Choroid plexus epithelial cell (primary cell): ENCODE measurements at regions not wholly inside any gene's neighbourhood (a gene's known extent, or its start where the extent isn't known, plus 50 kb on each side); places are given as distances from the start of the nearest gene placed in this dataset.
A peak's percentile ranks its signal among the peaks of the same experiment; 100 is the strongest.
"Not testable (repeated sequence)": the region's sequence is repeated elsewhere in the genome, so short reads cannot be mapped to it uniquely, and the experiment has no call there.

Experiments used
- DNase-seq: peaks from one replicate; pipeline ENCODE4 v3.0.0-alpha.2; 2010; ENCODE audit warnings: low read depth
- H3K4me3 ChIP-seq: 2 replicates; pipeline ENCODE4 v1.5.1; 2011; ENCODE audit warnings: low read depth, mild to moderate bottlenecking, control low read depth, low read length, moderate library complexity
- TF ChIP-seq, protein P1 (sequence below): conservative IDR thresholded peaks from 2 replicates; pipeline ENCODE4 v1.5.1; 2011; ENCODE audit warnings: low read depth, mild to moderate bottlenecking, control low read depth, inconsistent platforms, low read length, moderate library complexity

DNA sequence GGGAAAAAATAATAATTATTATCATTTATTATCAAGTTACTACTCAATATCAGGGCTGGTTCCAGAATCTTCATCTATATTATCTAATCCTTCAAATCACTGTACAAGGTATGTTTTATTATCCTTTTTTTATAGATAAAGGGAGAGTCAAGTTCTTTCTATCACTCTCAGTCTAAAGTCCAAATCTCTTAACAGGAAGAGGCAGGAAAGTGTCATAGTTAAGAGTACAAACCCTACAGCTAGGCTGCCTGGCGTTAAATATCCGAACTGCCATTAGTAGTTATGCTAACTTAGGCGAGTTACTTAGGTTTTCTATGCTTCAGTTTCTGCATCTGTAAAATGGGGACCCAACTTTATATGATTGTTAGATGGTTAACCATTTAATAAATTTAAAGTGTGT is 99.4 kb upstream of the CCDC91 start:
- DNase-seq: no peak
- H3K4me3 ChIP-seq: no peak overlapping the region
- TF ChIP-seq, protein P1, sequence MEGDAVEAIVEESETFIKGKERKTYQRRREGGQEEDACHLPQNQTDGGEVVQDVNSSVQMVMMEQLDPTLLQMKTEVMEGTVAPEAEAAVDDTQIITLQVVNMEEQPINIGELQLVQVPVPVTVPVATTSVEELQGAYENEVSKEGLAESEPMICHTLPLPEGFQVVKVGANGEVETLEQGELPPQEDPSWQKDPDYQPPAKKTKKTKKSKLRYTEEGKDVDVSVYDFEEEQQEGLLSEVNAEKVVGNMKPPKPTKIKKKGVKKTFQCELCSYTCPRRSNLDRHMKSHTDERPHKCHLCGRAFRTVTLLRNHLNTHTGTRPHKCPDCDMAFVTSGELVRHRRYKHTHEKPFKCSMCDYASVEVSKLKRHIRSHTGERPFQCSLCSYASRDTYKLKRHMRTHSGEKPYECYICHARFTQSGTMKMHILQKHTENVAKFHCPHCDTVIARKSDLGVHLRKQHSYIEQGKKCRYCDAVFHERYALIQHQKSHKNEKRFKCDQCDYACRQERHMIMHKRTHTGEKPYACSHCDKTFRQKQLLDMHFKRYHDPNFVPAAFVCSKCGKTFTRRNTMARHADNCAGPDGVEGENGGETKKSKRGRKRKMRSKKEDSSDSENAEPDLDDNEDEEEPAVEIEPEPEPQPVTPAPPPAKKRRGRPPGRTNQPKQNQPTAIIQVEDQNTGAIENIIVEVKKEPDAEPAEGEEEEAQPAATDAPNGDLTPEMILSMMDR: no peak

DNA sequence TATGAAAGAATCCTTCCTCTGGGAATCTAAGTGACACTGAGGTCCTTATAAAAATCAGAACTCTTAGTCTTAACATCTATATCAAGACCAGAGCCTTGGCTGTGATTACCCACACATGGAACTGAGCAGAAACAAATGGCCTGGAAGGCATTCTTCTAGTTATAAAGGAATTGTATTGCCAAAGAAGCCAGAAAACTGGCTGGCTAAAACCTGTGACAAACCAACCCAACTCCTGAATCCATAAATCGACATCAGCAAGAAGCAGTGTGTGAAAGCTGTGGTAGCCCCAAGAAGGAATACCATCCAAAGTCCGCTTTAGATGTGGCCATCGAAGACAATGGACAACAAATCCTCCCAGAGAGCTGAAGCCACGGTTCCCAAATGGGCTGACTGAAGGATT is 97.9 kb upstream of the CCDC91 start:
- no peak overlapping the region for H3K4me3 ChIP-seq
- no peak for DNase-seq
- TF ChIP-seq, protein P1: no peak

DNA sequence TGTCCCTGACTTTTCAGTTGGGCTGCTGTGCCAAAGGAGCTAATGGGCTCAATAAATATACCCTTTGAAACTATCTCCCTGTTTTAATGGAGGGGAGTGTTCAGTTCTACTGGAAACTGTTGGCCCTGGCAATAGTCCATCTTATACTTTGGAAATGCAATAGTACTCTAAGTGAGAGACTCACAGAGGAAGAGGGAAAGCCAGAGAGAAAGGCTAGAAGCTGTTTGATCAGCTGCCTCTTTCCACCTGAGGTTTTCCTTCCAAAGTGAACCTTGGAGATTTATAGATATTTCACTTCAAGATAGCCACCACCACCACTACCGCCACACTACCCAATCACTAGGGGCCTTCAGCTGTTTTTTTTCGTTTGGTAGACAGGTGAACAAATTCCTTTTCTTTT is 93.6 kb upstream of the CCDC91 start:
- TF ChIP-seq, protein P1: no peak
- DNase-seq: no peak
- H3K4me3 ChIP-seq: no peak overlapping the region

DNA sequence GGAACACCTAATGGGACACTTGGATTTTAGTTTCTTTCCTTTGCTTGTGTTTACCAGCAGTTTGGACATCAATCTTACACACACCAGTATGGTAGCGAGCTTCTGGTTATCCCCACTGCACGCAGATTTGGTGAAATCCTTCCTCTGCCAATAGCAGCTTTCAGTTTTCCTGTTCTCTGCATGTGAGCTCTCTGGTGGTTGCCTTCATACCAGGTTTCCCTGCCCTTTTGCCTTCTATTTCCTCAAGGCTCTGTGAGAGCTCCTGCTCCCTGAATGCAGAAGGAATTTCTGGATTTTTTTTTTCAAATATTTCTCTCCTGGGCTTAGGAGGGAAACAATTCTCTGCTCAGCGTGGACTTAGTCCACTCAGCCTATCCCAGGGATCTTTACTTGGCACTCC is 93.0 kb upstream of the CCDC91 start:
- DNase-seq: peak; percentile 59
- TF ChIP-seq, protein P1: no peak
- no peak overlapping the region for H3K4me3 ChIP-seq

DNA sequence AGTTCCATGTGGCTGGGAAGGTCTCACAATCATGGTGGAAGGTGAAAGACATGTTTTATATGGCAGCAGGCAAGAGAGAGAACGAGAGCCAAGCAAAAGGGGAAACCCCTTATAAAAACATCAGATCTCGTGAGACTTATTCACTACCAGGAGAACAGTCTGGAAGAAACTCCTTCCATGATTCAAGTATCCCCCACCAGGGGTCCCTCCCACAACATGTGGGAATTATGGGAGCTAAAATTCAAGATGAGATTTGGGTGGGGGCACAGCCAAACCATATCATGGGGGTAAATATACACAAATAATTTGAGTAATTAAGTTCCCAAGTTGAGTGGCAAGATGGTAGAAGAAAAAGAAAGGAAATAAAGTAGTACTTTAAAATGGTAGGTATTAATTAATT is 91.0 kb upstream of the CCDC91 start:
- not testable (repeated sequence) for H3K4me3 ChIP-seq, DNase-seq

DNA sequence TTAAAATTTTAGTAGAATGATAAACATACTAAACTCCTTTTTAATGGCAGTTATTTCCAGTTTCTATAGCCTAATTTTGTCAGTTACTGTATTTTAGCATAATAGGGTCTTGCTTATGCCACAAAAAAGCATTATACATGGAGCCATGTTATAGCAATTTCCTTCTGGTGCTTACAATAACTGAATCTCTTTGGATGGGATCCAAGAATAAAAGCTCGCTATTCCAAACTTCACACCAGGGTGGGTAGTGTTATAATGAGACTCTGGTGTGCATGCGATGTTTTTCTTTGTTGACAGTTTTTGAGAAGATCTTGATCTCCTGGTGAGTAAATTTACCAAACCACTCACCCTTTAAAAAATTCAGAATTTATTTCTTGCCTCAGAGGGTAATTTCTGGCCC is 90.4 kb upstream of the CCDC91 start:
- H3K4me3 ChIP-seq: no peak overlapping the region
- no peak for DNase-seq

DNA sequence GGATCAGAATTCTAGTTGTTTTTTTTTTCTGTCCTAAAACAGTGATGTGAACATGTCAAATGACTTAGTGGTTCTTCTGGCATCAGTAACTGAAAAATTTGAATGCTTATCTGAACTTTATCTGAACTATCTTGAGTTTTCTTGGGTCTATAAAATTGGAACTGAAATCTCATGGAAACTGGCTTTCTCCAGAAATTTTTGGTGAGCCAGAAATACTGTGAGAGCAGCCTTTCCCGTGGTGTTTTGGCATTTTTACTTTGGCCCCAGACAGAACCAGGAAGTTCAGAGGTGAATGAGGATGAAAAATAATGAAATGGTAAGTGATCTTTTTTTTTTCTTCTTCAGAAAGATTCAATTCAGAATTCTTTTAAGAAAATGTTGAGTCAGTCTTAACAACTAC is 89.5 kb upstream of the CCDC91 start:
- no peak for DNase-seq
- TF ChIP-seq, protein P1: no peak
- no peak overlapping the region for H3K4me3 ChIP-seq

More for the DNA sequence above, 90.4 kb upstream of the CCDC91 start:
- TF ChIP-seq, protein P1: no peak

DNA sequence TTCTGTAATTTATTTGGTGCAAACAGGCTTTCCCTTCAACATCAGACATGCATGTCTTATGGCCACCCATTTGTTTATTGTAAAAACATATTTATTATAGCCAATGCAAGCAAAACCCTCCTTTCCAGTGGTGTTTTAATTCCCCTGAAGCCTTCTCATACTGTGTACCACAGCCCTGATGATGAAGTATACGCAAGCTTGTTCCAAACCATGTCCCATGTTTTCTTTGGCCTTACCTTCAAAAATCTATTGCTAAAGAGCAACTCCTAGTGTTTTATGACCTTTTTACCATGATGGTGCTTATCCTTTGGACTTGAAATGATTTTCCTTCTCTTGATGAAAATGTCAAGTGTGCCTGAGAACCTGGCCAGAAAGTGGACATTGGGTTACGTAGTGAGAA is 85.9 kb upstream of the CCDC91 start:
- DNase-seq: peak; percentile 30

More for the DNA sequence above, 85.9 kb upstream of the CCDC91 start:
- H3K4me3 ChIP-seq: no peak overlapping the region
- TF ChIP-seq, protein P1: no peak
